ENCODE measurements at regions not wholly inside any gene's neighbourhood (a gene's known extent, or its start where the extent isn't known, plus 50 kb on each side); places are given as distances from the start of the nearest gene placed in this dataset.

DNA sequence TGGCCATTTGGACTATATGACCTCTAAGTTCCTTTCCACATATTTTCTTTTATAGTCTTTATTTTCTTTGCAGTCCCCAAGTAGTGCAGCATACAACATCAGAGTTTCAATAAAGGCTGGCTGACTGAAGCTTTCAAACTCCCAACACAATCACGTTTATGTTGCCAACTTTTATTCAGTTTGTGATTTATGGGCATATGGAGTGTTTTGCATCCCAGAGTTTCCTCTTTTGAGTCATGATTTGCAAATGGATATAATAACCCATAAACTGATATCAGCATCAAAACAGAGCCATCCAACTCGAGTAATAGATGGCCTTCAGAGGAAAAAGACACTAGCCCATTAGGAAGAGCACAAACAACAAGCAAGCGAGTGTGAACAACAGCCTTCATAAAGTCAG is 414.0 kb downstream of the ELAVL2 start:
- TF ChIP-seq, protein P1, sequence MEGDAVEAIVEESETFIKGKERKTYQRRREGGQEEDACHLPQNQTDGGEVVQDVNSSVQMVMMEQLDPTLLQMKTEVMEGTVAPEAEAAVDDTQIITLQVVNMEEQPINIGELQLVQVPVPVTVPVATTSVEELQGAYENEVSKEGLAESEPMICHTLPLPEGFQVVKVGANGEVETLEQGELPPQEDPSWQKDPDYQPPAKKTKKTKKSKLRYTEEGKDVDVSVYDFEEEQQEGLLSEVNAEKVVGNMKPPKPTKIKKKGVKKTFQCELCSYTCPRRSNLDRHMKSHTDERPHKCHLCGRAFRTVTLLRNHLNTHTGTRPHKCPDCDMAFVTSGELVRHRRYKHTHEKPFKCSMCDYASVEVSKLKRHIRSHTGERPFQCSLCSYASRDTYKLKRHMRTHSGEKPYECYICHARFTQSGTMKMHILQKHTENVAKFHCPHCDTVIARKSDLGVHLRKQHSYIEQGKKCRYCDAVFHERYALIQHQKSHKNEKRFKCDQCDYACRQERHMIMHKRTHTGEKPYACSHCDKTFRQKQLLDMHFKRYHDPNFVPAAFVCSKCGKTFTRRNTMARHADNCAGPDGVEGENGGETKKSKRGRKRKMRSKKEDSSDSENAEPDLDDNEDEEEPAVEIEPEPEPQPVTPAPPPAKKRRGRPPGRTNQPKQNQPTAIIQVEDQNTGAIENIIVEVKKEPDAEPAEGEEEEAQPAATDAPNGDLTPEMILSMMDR (IDR thresholded peaks at IDR 0.05), result no peak
- no peak for TF ChIP-seq POLR2A (IDR thresholded peaks at IDR 0.05)
